Fibroblast of mammary gland (primary cell): ENCODE measurements at regions not wholly inside any gene's neighbourhood (a gene's known extent, or its start where the extent isn't known, plus 50 kb on each side); places are given as distances from the start of the nearest gene placed in this dataset.

ENCODE experiments used
- DNase-seq: peaks from one replicate; pipeline ENCODE4 v3.0.0-alpha.2; 2010; ENCODE audit warnings: low read depth
- H3K4me3 ChIP-seq: 2 replicates; pipeline ENCODE4 v1.5.1; 2011; ENCODE audit warnings: low read depth, mild to moderate bottlenecking, low read length, moderate library complexity; ENCODE audit not compliant: control insufficient read depth
- CTCF ChIP-seq: conservative IDR thresholded peaks from 2 replicates; pipeline ENCODE4 v1.5.1; 2011; ENCODE audit warnings: low read depth, low read length, inconsistent platforms; ENCODE audit not compliant: control insufficient read depth, insufficient read depth

DNA sequence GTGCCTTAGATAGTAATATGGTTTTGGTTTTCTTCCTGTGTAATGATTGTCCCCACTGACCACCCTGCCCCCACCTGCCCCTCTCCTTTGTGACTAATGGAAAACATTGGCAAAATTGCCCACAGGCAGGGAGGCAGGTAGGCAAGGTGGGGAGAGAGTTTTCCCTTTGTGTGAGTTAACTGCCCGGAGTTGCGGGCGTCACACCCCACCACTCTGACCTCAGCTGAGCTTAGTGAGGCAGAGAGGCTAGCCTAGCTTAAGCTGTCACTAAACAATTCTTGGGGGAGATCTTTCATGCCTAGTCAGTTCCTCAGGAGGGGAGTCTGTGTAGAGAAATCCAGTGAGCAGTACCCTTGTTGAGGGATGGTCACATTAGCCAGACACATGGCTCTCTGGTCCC is 245.3 kb downstream of the BCOR start:
- DNase-seq = no peak
- TF ChIP-seq CTCF = no peak
- H3K4me3 ChIP-seq = no peak overlapping the region

GRCh38 chrX:39853417-39854030 is 244.2 kb downstream of the BCOR start:
- H3K4me3 ChIP-seq = no peak overlapping the region
- no peak for DNase-seq
- no peak for TF ChIP-seq CTCF

GRCh38 chrX:39854772-39855747 is 242.7 kb downstream of the BCOR start:
- TF ChIP-seq CTCF = no peak
- no peak overlapping the region for H3K4me3 ChIP-seq
- no peak for DNase-seq

DNA sequence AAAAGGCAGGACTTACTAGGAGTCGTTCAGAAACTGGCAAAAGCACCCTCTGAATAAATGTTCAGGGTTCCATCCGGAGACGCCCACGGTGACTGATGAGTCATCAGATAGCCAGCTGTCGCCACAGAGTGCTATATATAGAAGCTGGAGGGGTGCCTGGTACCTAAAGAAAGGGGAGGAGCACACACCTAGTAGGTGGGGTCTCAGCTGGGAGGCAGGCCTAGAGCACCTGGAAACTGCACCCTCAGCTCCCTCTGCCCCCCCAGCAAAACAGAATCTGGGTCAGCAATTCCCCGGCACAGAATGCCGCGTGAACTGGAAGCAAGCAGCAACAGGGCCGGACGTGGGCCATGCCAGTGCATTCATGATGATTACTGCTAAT is 242.0 kb downstream of the BCOR start:
- H3K4me3 ChIP-seq = no peak overlapping the region
- no peak for TF ChIP-seq CTCF
- DNase-seq = peak; percentile 29

GRCh38 chrX:39856472-39857121 is 241.2 kb downstream of the BCOR start:
- no peak for TF ChIP-seq CTCF
- H3K4me3 ChIP-seq = no peak overlapping the region
- no peak for DNase-seq

GRCh38 chrX:39857780-39858179 is 240.0 kb downstream of the BCOR start:
- TF ChIP-seq CTCF = no peak
- no peak for DNase-seq
- H3K4me3 ChIP-seq = no peak overlapping the region
